Bronchial epithelial cell (primary cell): ENCODE measurements at regions not wholly inside any gene's neighbourhood (a gene's known extent, or its start where the extent isn't known, plus 50 kb on each side); places are given as distances from the start of the nearest gene placed in this dataset.
A peak's percentile ranks its signal among the peaks of the same experiment; 100 is the strongest.

Source experiments
- DNase-seq: peaks from one replicate; pipeline ENCODE4 v3.0.0-alpha.2; 2010; ENCODE audit warnings: low read depth
- FAIRE-seq: peaks from 2 replicates; lab custom pipeline; 2011; peaks lifted over from hg19 to GRCh38; lab: Jason Lieb, UNC
- H3K27me3 ChIP-seq: 2 replicates; pipeline ENCODE4 v1.5.1; 2011; ENCODE audit warnings: low read length; ENCODE audit not compliant: control insufficient read depth, insufficient read depth
- H3K36me3 ChIP-seq: 2 replicates; pipeline ENCODE4 v1.5.1; 2011; ENCODE audit warnings: low read length; ENCODE audit not compliant: control insufficient read depth, insufficient read depth
- H3K4me3 ChIP-seq: 2 replicates; pipeline ENCODE4 v1.5.1; 2011; ENCODE audit warnings: mild to moderate bottlenecking, low read depth, low read length, control low read depth
- TF ChIP-seq, protein P1 (sequence below): IDR thresholded peaks from 2 replicates; pipeline ENCODE4 v1.5.1; 2011; ENCODE audit warnings: mild to moderate bottlenecking, moderate library complexity, low read length, control low read depth, inconsistent platforms; ENCODE audit not compliant: insufficient read depth, severe bottlenecking

DNA sequence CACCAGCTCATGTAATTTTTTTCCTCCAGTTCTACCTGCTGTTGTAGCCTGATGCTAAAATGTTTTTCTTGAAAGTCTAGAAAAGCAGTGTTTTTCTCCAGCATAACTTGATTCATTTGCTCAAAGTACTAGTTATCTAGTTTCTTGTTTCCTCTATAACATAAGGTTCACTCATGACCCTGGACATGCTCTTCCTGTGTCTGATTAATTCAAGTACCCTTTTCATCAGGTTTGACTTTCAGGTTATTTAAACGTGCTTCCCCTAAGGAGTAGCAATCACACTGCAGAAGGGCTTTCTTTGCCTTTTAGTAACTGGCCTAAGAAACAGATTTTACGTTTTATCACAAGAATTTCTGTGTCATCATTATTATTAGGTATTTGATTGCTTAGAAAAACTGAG lies 66.8 kb upstream of the EGFL6 start:
- TF ChIP-seq, protein P1, sequence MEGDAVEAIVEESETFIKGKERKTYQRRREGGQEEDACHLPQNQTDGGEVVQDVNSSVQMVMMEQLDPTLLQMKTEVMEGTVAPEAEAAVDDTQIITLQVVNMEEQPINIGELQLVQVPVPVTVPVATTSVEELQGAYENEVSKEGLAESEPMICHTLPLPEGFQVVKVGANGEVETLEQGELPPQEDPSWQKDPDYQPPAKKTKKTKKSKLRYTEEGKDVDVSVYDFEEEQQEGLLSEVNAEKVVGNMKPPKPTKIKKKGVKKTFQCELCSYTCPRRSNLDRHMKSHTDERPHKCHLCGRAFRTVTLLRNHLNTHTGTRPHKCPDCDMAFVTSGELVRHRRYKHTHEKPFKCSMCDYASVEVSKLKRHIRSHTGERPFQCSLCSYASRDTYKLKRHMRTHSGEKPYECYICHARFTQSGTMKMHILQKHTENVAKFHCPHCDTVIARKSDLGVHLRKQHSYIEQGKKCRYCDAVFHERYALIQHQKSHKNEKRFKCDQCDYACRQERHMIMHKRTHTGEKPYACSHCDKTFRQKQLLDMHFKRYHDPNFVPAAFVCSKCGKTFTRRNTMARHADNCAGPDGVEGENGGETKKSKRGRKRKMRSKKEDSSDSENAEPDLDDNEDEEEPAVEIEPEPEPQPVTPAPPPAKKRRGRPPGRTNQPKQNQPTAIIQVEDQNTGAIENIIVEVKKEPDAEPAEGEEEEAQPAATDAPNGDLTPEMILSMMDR, result no peak
- Histone ChIP-seq H3K36me3 (no peaks in the 10 kb centered on the region), H3K27me3 (no peaks in the 10 kb centered on the region), H3K4me3 (no peak overlapping the region)
- no peak for DNase-seq
- FAIRE-seq, result no peak

DNA sequence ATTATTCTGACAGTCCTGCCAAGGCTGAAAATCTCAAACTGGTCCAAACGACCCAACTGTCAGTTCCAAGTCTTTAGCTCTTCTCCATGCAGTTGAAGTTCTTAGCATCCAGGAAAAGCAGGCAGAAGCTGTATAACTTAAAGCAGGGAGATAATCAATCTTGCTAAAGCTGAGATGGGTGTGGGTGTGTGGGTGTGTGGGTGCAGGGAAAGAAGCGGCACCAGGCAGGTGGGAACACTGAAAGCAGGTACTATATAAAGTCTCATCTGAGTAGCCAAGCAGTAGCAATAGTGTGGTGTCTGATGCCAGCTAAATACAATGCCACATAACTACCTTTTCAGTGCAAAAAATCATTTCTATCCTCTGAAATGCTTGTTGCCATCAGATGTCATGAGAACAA lies 69.7 kb upstream of the EGFL6 start:
- Histone ChIP-seq H3K4me3 (no peak overlapping the region), H3K27me3 (no peaks in the 10 kb centered on the region), H3K36me3 (no peaks in the 10 kb centered on the region)
- FAIRE-seq (no peak), DNase-seq (no peak)
- TF ChIP-seq, protein P1, result no peak

DNA sequence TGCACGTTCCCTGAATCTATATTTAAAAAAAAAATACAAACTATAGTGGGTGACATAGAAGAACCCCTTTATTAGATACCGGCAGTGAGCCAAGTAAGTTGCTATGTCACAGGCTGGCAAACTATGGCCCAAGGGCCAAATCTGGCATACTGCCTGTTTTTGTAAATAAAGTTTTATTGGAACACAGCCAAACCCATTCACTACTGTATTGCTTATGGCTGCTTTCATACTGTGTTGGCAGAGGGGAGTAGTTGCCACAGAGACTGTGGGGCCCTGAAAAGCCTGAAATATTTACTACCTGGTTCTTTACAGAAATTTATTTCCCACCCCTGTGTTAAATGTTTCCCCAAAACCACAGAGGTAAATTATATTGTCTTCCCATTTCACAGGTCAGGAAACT lies 71.2 kb upstream of the EGFL6 start:
- Histone ChIP-seq H3K4me3 (no peak overlapping the region), H3K27me3 (no peaks in the 10 kb centered on the region), H3K36me3 (no peaks in the 10 kb centered on the region)
- FAIRE-seq (no peak), DNase-seq (no peak)
- TF ChIP-seq, protein P1, result no peak

DNA sequence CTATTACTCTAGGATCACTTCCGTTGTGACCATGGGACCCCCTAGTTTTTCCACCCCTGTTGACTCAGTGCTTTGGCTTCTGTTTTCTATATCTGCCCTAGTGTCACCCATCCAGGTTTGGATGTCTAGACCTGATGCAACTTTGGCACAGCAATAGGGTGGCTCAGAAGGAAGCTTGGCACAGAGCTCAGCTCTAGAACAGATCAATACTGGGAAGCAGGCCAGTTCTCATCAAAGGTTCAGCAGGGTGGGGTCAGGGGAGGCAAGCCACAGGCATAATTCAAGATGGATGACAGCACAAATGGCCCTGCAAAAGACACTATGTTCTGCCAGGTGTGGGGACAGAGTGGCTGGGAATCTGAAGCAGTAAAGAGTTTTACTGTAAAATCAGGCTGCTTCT lies 74.2 kb upstream of the EGFL6 start:
- TF ChIP-seq, protein P1, result no peak
- FAIRE-seq (no peak), DNase-seq (no peak)
- Histone ChIP-seq H3K27me3 (no peaks in the 10 kb centered on the region), H3K36me3 (no peaks in the 10 kb centered on the region), H3K4me3 (no peak overlapping the region)

DNA sequence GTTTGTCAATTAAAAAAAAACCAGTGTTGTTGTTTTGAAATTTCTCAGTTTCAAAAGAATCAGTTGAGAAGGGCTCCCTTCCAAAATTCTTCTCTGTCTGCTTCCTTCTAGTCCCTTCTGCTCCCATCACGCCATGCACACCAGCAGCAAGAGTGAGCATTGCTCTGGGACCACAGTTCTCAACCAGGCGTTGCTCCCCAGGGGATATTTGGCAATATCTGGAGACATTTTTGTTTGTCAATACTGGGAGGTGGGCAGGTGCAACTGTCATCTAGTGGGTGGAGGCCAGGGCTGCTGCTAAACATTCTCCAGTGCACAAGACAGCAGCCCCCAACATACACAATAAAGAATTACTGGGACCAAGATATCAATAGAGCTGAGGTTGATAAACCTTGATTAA lies 74.8 kb upstream of the EGFL6 start:
- H3K4me3 ChIP-seq, result no peak overlapping the region
- no peak for DNase-seq
- no peaks in the 10 kb centered on the region for H3K27me3 ChIP-seq
- H3K36me3 ChIP-seq, result no peaks in the 10 kb centered on the region
- FAIRE-seq, result peak; percentile 43
- TF ChIP-seq, protein P1, result no peak

DNA sequence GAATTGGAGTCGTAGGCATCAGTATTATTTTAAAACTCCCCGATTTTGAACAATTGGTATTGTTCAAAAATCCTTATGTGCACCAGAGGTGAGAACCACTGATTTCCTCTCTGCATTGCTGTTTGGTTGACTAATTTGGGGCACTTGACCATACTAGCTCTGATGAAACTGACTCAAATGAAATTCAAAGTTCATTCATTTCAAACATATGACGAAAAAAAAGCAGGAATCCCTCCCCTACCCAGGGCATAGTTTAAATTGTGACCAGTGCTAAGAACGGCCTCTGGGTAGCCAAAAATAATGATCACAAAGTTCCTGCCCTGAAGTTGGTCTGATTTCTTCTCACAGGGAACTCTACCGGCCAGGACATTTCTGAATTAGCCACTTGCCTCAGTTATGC lies 75.7 kb upstream of the EGFL6 start:
- FAIRE-seq (no peak), DNase-seq (no peak)
- TF ChIP-seq, protein P1, result no peak
- no peaks in the 10 kb centered on the region for H3K36me3 ChIP-seq
- no peaks in the 10 kb centered on the region for H3K27me3 ChIP-seq
- H3K4me3 ChIP-seq, result no peak overlapping the region
